ENCODE measurements at regions not wholly inside any gene's neighbourhood (a gene's known extent, or its start where the extent isn't known, plus 50 kb on each side); places are given as distances from the start of the nearest gene placed in this dataset.

DNA sequence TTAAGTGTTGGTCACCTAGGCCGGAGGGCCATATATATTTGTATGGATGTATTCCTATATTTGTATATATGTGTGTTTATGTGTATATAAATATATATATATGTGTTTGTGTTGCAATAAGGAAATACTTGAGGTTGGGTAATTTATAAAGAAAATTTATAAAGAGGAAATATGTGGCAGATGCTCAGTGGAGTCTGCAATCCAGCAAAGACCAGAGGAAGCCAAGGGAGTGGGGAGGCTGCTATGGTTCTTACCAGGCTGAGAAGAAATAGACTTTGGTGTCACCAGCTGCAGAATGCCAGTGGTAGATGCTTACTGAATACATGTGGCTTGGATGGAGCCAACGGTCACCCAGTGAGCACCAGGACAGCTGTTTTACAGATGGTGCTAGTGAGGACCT is 97.4 kb upstream of the ELOVL5 start:
- TF ChIP-seq, protein P1, sequence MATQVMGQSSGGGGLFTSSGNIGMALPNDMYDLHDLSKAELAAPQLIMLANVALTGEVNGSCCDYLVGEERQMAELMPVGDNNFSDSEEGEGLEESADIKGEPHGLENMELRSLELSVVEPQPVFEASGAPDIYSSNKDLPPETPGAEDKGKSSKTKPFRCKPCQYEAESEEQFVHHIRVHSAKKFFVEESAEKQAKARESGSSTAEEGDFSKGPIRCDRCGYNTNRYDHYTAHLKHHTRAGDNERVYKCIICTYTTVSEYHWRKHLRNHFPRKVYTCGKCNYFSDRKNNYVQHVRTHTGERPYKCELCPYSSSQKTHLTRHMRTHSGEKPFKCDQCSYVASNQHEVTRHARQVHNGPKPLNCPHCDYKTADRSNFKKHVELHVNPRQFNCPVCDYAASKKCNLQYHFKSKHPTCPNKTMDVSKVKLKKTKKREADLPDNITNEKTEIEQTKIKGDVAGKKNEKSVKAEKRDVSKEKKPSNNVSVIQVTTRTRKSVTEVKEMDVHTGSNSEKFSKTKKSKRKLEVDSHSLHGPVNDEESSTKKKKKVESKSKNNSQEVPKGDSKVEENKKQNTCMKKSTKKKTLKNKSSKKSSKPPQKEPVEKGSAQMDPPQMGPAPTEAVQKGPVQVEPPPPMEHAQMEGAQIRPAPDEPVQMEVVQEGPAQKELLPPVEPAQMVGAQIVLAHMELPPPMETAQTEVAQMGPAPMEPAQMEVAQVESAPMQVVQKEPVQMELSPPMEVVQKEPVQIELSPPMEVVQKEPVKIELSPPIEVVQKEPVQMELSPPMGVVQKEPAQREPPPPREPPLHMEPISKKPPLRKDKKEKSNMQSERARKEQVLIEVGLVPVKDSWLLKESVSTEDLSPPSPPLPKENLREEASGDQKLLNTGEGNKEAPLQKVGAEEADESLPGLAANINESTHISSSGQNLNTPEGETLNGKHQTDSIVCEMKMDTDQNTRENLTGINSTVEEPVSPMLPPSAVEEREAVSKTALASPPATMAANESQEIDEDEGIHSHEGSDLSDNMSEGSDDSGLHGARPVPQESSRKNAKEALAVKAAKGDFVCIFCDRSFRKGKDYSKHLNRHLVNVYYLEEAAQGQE (IDR thresholded peaks at IDR 0.05; ENCODE audit: insufficient replicate concordance, low read depth), result no peak
- TF ChIP-seq, protein P2, sequence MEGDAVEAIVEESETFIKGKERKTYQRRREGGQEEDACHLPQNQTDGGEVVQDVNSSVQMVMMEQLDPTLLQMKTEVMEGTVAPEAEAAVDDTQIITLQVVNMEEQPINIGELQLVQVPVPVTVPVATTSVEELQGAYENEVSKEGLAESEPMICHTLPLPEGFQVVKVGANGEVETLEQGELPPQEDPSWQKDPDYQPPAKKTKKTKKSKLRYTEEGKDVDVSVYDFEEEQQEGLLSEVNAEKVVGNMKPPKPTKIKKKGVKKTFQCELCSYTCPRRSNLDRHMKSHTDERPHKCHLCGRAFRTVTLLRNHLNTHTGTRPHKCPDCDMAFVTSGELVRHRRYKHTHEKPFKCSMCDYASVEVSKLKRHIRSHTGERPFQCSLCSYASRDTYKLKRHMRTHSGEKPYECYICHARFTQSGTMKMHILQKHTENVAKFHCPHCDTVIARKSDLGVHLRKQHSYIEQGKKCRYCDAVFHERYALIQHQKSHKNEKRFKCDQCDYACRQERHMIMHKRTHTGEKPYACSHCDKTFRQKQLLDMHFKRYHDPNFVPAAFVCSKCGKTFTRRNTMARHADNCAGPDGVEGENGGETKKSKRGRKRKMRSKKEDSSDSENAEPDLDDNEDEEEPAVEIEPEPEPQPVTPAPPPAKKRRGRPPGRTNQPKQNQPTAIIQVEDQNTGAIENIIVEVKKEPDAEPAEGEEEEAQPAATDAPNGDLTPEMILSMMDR (IDR thresholded peaks at IDR 0.05; ENCODE audit: insufficient read depth, low read length), result no peak
- TF ChIP-seq GABPA (IDR thresholded peaks at IDR 0.05; ENCODE audit: low read depth) (no peak), POLR2AphosphoS5 (IDR thresholded peaks at IDR 0.05; ENCODE audit: low read depth) (no peak), SPI1 (IDR thresholded peaks at IDR 0.05; ENCODE audit: borderline replicate concordance, low read depth) (no peak)
- peak in 1 of 2 experiments; percentile 41 for DNase-seq (ENCODE audit: low read depth in 1 of 2, low spot score in 1 of 2)
- Histone ChIP-seq H3K27ac (replicated peaks) (no peak overlapping the region), H3K4me3 (replicated peaks; ENCODE audit: insufficient read depth, low read length) (no peak overlapping the region), H3K27me3 (ENCODE audit: insufficient read depth, poor library complexity, severe bottlenecking) (no peaks in the 10 kb centered on the region)

DNA sequence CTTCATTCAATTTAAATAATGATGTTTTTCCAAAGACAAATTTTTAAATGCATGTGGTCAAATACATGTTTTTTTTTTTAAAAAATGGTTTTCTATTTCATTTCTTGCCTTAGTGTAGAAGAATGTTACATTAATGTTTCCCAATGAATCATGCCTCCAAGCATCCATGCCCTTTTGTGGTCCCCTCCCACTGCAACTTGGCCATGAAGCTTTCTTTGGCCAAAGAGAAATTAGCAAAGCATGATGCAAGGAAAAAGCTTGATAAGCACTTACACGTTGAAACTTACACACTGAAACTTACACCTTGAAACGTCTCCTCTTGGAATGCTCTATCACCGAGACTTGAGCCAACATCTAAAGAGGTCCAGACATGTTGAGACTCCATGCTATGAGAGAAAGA is 93.0 kb upstream of the ELOVL5 start:
- no peak overlapping the region for H3K4me3 ChIP-seq (replicated peaks; ENCODE audit: insufficient read depth, low read length)
- H3K27me3 ChIP-seq (ENCODE audit: insufficient read depth, poor library complexity, severe bottlenecking), result no peaks in the 10 kb centered on the region
- DNase-seq (ENCODE audit: low read depth in 1 of 2, low spot score in 1 of 2), result no peak
- TF ChIP-seq POLR2AphosphoS5 (IDR thresholded peaks at IDR 0.05; ENCODE audit: low read depth) (no peak), GABPA (IDR thresholded peaks at IDR 0.05; ENCODE audit: low read depth) (no peak), SPI1 (IDR thresholded peaks at IDR 0.05; ENCODE audit: borderline replicate concordance, low read depth) (no peak)
- TF ChIP-seq, protein P2 (IDR thresholded peaks at IDR 0.05; ENCODE audit: insufficient read depth, low read length), result no peak
- TF ChIP-seq, protein P1 (IDR thresholded peaks at IDR 0.05; ENCODE audit: insufficient replicate concordance, low read depth), result no peak
- no peak overlapping the region for H3K27ac ChIP-seq (replicated peaks)

DNA sequence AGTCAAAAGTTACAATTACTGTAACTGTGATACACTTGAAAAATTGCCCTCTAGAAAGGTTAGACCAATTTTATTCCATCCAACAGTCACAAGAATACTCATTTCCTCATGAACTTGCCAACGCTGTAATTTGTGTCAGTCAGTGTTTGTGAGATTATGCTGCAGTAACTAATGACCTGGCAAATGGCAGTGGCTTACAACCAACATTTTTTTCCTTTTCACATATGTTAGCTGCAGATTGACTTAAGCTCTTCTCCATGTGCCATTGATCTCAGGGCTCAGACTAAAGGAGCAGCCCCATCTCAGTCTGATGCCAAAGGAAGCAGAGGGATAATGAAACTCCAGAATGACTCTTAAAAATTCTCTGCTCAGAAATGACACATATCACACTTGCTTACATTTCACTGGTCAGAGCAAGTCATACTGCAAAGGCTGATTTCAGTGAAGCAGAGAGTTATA is 92.3 kb upstream of the ELOVL5 start:
- TF ChIP-seq GABPA (IDR thresholded peaks at IDR 0.05; ENCODE audit: low read depth), result no peak
- TF ChIP-seq POLR2AphosphoS5 (IDR thresholded peaks at IDR 0.05; ENCODE audit: low read depth), result no peak
- no peak for TF ChIP-seq SPI1 (IDR thresholded peaks at IDR 0.05; ENCODE audit: borderline replicate concordance, low read depth)
- TF ChIP-seq, protein P1 (IDR thresholded peaks at IDR 0.05; ENCODE audit: insufficient replicate concordance, low read depth), result no peak
- DNase-seq (ENCODE audit: low read depth in 1 of 2, low spot score in 1 of 2), result no peak
- Histone ChIP-seq H3K27ac (replicated peaks) (no peak overlapping the region), H3K27me3 (ENCODE audit: insufficient read depth, poor library complexity, severe bottlenecking) (no peaks in the 10 kb centered on the region), H3K4me3 (replicated peaks; ENCODE audit: insufficient read depth, low read length) (no peak overlapping the region)
